Gastrocnemius medialis (tissue), 4 donors: ENCODE measurements at regions not wholly inside any gene's neighbourhood (a gene's known extent, or its start where the extent isn't known, plus 50 kb on each side); places are given as distances from the start of the nearest gene placed in this dataset.

ENCODE experiments used
- CTCF ChIP-seq, 5 experiments: fragments of 450-650 bp in 3 of 5; fragments of 200-600 bp in 2 of 5; sonication (generic) in 2 of 5; IDR thresholded peaks in 4 of 5; conservative IDR thresholded peaks in 1 of 5; 1 replicate in 4 of 5; 2 replicates in 1 of 5; pipeline ENCODE4 v1.5.1; 2016 to 2019; ENCODE audit warnings: antibody characterized with exemption in 5 of 5, mild to moderate bottlenecking in 3 of 5, moderate library complexity in 3 of 5
- POLR2A ChIP-seq, 2 donors: fragments of 450-650 bp; IDR thresholded peaks; one replicate each; pipeline ENCODE4 v1.6.1; 2017; ENCODE audit warnings: antibody characterized with exemption in 2 of 2, mild to moderate bottlenecking in 2 of 2, moderate library complexity in 2 of 2

- TF ChIP-seq CTCF (IDR thresholded peaks at IDR 0.05 in 4 of 5, conservative IDR thresholded peaks at IDR 0.05 in 1 of 5) (no peak), POLR2A (IDR thresholded peaks at IDR 0.05) (no peak)
These were observed 73.3 kb upstream of the UBE2E2 start for GRCh38 chr3:23129817-23130216.
